Femur (tissue), 1 donor: ENCODE measurements at regions not wholly inside any gene's neighbourhood (a gene's known extent, or its start where the extent isn't known, plus 50 kb on each side); places are given as distances from the start of the nearest gene placed in this dataset.

ENCODE experiments used
- DNase-seq: peaks from one replicate; pipeline ENCODE4 v3.0.0-alpha.2; 2017

GRCh38 chr6:98574984-98575383, 259.4 kb upstream of the POU3F2 start:
- peak; percentile 21 for DNase-seq

- no peak for DNase-seq
Measured at GRCh38 chr6:98576791-98577190, 257.6 kb upstream of the POU3F2 start.

- no peak for DNase-seq
Measured at GRCh38 chr6:98578016-98578415, 256.4 kb upstream of the POU3F2 start.

- DNase-seq = no peak
Measured at GRCh38 chr6:98579079-98579478, 255.3 kb upstream of the POU3F2 start.

GRCh38 chr6:98579941-98580340, 254.4 kb upstream of the POU3F2 start:
- no peak for DNase-seq

GRCh38 chr6:98581705-98582104, 252.7 kb upstream of the POU3F2 start:
- DNase-seq = no peak

- DNase-seq = no peak
Measured at GRCh38 chr6:98583506-98583905, 250.9 kb upstream of the POU3F2 start.

- no peak for DNase-seq
Measured at GRCh38 chr6:98586163-98586562, 248.2 kb upstream of the POU3F2 start.

- DNase-seq = no peak
Measured at GRCh38 chr6:98587555-98587954, 246.8 kb upstream of the POU3F2 start.

GRCh38 chr6:98589536-98589935, 244.8 kb upstream of the POU3F2 start:
- DNase-seq = no peak

GRCh38 chr6:98590136-98590681, 244.2 kb upstream of the POU3F2 start:
- DNase-seq = no peak

- no peak for DNase-seq
Measured at GRCh38 chr6:98590997-98591396, 243.4 kb upstream of the POU3F2 start.

GRCh38 chr6:98593676-98594075, 240.7 kb upstream of the POU3F2 start:
- DNase-seq = no peak

GRCh38 chr6:98601716-98602115, 232.7 kb upstream of the POU3F2 start:
- DNase-seq = no peak

GRCh38 chr6:98605705-98606104, 228.7 kb upstream of the POU3F2 start:
- DNase-seq = no peak

- no peak for DNase-seq
Measured at GRCh38 chr6:98627129-98627775, 207.1 kb upstream of the POU3F2 start.

GRCh38 chr6:98633886-98634285, 200.5 kb upstream of the POU3F2 start:
- DNase-seq = no peak

- DNase-seq = no peak
Measured at GRCh38 chr6:98634569-98634968, 199.8 kb upstream of the POU3F2 start.

GRCh38 chr6:98635191-98635590, 199.2 kb upstream of the POU3F2 start:
- DNase-seq = no peak

GRCh38 chr6:98636941-98637340, 197.4 kb upstream of the POU3F2 start:
- no peak for DNase-seq

- no peak for DNase-seq
Measured at GRCh38 chr6:98639089-98639635, 195.2 kb upstream of the POU3F2 start.

- no peak for DNase-seq
Measured at GRCh38 chr6:98640366-98640765, 194.0 kb upstream of the POU3F2 start.

GRCh38 chr6:98641949-98642719, 192.2 kb upstream of the POU3F2 start:
- no peak for DNase-seq

GRCh38 chr6:98644063-98644462, 190.3 kb upstream of the POU3F2 start:
- no peak for DNase-seq
